BE2C (cell line): ENCODE measurements at regions not wholly inside any gene's neighbourhood (a gene's known extent, or its start where the extent isn't known, plus 50 kb on each side); places are given as distances from the start of the nearest gene placed in this dataset.

Experiments
- DNase-seq: peaks from one replicate; pipeline ENCODE4 v3.0.0-alpha.2; 2020
- H3K27me3 ChIP-seq: fragments of 250-450 bp; sonication (Bioruptor Pico); 2 replicates; pipeline ENCODE4 v1.5.1; 2020; ENCODE audit warnings: mild to moderate bottlenecking
- H3K36me3 ChIP-seq: fragments of 250-450 bp; sonication (Bioruptor Pico); 2 replicates; pipeline ENCODE4 v1.5.1; 2020; ENCODE audit warnings: mild to moderate bottlenecking
- H3K4me1 ChIP-seq: fragments of 250-450 bp; sonication (Bioruptor Pico); 2 replicates; pipeline ENCODE4 v1.5.1; 2020
- H3K4me3 ChIP-seq: 2 replicates; pipeline ENCODE4 v1.5.1; 2011; ENCODE audit warnings: low read depth, low read length
- H3K9me3 ChIP-seq: fragments of 250-450 bp; sonication (Bioruptor Pico); 2 replicates; pipeline ENCODE4 v1.5.1; 2020
- CTCF ChIP-seq: IDR thresholded peaks from 2 replicates; pipeline ENCODE4 v1.5.1; 2012; ENCODE audit warnings: mild to moderate bottlenecking, low read depth, low read length

GRCh38 chr14:89489761-89490437 lies 72.9 kb upstream of the FOXN3 start:
- Histone ChIP-seq H3K4me3 (no peak overlapping the region), H3K36me3 (no peaks in the 10 kb centered on the region), H3K9me3 (no peaks in the 10 kb centered on the region), H3K27me3 (no peaks in the 10 kb centered on the region), H3K4me1 (no peaks in the 10 kb centered on the region; the same call in 1 of the 2 replicates)
- DNase-seq: no peak
- TF ChIP-seq CTCF: no peak

GRCh38 chr14:89486961-89487360 lies 69.9 kb upstream of the FOXN3 start:
- no peaks in the 10 kb centered on the region for H3K27me3 ChIP-seq
- no peaks in the 10 kb centered on the region for H3K9me3 ChIP-seq
- no peak for TF ChIP-seq CTCF
- no peaks in the 10 kb centered on the region for H3K36me3 ChIP-seq
- H3K4me1 ChIP-seq: no peaks in the 10 kb centered on the region
- no peak for DNase-seq
- H3K4me3 ChIP-seq: no peak overlapping the region

GRCh38 chr14:89486505-89486904 lies 69.5 kb upstream of the FOXN3 start:
- Histone ChIP-seq H3K4me3 (no peak overlapping the region), H3K9me3 (no peaks in the 10 kb centered on the region), H3K36me3 (no peaks in the 10 kb centered on the region), H3K4me1 (no peaks in the 10 kb centered on the region), H3K27me3 (no peaks in the 10 kb centered on the region)
- DNase-seq: no peak
- TF ChIP-seq CTCF: no peak

- Histone ChIP-seq H3K9me3 (no peaks in the 10 kb centered on the region), H3K27me3 (no peaks in the 10 kb centered on the region), H3K4me3 (no peak overlapping the region), H3K36me3 (no peaks in the 10 kb centered on the region), H3K4me1 (no peaks in the 10 kb centered on the region)
- no peak for DNase-seq
- TF ChIP-seq CTCF: no peak
Observed at GRCh38 chr14:89485264-89485663, 68.2 kb upstream of the FOXN3 start.

GRCh38 chr14:89484051-89484844 lies 67.2 kb upstream of the FOXN3 start:
- Histone ChIP-seq H3K4me3 (no peak overlapping the region), H3K27me3 (no peaks in the 10 kb centered on the region), H3K4me1 (no peaks in the 10 kb centered on the region), H3K36me3 (no peaks in the 10 kb centered on the region), H3K9me3 (no peaks in the 10 kb centered on the region)
- no peak for TF ChIP-seq CTCF
- DNase-seq: no peak

GRCh38 chr14:89481196-89481595 lies 64.2 kb upstream of the FOXN3 start:
- Histone ChIP-seq H3K36me3 (peaks cover 4% of the 10 kb centered on the region), H3K4me1 (no peaks in the 10 kb centered on the region), H3K9me3 (no peaks in the 10 kb centered on the region), H3K4me3 (no peak overlapping the region), H3K27me3 (no peaks in the 10 kb centered on the region)
- no peak for TF ChIP-seq CTCF
- no peak for DNase-seq
